HG02852 (cell line): ENCODE measurements at regions not wholly inside any gene's neighbourhood (a gene's known extent, or its start where the extent isn't known, plus 50 kb on each side); places are given as distances from the start of the nearest gene placed in this dataset.

Experiments
- ATAC-seq: cut with Tn5 transposase; IDR thresholded peaks from one replicate; pipeline ENCODE4 v1.9.1; 2021; ENCODE audit warnings: mild to moderate bottlenecking, moderate library complexity; ENCODE audit not compliant: unreplicated experiment

DNA sequence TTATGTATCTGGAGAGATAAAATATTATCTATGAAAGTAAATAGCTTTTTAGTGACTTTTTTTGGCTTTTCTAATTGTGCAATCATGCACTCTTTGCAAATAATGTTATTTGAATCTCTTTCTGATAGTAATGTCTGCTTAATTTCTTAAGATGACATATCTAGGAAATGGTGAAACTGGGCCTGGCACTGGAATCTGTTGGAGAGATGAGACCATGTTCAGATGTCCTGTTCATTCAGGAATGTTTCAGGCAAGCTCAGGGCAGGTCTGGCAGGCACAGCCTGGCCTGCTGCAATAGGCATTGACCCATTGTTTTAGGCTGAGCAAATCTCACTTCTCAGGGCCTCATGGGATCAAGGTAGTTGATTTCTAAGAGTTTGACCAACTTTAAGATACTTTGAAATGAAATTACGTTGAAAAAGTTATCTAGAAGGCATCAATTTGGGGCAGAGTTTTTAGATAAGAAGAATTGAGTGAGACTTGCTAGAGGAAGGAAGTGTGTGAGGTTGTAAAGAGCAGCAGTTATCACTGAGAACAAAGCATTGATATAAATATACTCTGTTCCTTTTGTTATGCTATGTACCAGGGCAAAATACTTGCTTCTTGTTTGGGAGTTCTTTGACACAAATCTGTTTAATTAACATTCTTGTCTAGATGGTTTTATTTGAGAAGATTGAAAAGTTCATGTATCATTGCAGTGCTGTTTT lies 133.0 kb upstream of the LEF1 start:
- no peak for ATAC-seq

DNA sequence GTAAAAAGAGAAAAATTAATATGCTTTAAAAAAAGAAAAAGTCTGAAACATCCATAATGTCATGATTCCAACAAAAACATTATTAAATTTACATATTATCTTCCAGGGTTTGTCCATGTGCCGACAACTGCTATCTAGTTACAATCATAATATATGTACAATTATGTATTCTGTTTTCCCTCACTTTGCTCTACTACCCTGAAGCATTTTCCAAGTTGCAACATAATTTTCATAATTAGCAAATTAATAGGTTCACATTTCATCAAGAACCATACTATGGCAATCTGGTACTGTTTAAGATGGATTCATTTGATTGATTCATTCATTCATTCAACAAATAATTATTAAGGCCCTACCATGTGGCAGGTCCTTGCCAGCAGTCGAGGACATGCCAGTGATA lies 128.9 kb upstream of the LEF1 start:
- ATAC-seq, result no peak

DNA sequence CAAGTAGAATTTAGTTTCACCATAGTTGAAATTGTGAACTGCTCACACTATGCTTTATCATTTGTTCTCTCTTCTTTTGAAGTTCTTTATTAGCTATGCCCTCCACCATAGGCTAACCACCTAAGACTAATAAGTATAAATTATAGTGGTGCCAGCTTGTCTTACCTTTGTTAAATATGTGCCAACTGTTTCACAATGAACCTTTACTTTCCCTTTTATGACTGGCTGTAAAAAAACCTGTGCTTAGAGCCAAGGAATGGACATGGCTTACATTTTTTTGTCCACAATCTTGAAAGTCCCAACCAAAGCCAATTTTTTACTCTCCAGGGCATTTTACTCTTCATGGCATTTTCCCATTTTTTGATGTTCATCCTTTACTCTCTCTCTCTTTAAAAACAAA lies 123.5 kb upstream of the LEF1 start:
- no peak for ATAC-seq

DNA sequence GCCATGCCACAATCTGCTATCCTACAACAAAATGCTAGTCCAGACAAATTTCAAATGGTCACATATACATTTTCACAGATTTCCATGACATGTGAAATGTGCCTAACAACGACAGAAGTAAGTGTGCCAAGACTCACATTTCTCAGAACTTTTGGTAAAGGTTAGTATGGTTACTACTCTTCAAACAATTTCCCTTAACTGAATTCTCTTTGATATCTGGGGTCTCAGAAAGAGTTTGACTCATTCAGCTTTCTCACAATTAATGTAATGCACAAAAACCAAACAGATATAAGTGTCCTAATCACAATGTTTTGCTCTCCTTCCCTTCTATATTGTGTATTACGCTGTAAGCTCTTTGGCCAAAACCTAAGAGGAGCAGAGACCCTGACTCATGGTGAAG lies 122.4 kb upstream of the LEF1 start:
- ATAC-seq, result no peak

DNA sequence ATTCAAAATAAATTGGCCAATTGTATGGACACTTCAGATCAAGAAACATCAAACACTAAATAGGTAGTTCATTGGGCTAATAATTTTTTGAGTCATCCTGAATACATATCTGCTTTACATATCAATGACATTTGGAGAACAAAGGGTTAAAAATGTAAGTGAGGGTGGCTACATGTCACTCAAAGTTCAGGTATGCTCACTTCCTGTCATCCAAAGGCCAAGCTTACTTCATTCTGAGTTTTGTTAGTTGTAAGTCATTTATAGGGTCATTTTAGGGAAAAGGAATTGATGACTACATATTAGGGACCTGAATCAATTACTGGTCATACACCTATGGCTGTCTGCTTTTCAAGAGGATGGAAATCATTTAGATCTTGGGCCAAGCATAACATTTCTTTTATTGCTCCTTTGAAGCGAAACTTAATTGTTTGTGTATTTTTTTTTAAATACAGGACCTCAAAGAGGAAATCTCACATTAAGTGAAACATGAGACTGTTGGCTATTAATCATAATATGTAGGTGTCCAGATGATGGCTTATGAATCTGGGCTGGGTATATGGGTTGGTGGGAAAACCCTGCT lies 119.2 kb upstream of the LEF1 start:
- no peak for ATAC-seq

DNA sequence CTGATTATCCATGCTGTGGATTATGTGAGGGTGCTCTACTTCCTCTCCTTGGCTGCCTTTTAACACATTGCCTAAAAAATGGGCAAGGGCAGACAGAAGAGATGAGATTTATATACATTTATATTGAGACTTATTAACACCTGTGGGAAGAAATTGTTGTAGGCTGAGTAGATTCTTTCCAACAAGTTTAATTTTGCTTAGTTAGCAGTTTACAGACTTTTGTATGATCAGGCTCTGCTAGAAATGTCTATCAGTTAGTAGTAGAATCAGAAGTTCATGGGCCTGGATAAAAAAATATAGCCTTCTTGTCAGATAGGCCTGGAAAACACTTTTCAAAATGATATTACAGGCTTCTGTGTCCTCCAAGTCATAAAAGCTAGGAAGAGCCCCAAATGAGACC lies 111.3 kb upstream of the LEF1 start:
- no peak for ATAC-seq

DNA sequence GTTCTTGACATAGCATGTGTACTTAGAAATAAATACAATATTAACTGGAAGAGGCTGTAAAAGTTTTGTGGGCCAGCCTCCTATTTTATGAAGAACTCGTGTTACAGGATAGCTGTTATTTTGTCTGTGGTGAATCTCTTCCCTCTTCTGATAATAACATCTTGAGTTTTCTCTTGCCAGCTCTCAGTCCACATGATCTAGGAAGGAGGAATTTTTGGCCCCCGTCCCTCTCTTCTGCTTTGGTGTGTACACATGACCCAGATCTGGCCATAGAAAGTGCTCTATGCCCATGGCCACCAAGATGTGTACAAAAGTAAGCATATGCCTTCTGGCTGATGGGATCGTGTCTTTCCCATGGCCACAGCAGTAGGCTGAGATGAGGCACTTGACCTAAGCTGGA lies 108.0 kb upstream of the LEF1 start:
- ATAC-seq, result no peak

DNA sequence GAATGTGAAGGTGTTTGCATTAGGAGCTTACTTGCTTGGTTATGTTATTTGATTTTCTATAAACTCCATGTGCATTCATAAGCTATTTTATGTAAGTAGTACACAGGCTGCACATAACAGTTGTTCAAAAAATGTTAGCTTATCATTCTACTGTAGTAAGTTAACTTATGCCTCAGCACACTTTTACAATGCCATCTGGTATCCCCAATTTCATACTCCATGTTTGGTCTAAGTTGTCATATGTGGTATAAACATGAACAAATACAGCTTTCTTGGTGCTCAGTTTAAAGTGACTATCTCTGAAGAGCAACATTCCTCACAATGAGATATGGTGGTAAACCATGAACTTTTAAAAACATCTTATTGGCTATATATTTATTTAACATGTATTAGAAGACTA lies 104.3 kb upstream of the LEF1 start:
- ATAC-seq, result no peak

DNA sequence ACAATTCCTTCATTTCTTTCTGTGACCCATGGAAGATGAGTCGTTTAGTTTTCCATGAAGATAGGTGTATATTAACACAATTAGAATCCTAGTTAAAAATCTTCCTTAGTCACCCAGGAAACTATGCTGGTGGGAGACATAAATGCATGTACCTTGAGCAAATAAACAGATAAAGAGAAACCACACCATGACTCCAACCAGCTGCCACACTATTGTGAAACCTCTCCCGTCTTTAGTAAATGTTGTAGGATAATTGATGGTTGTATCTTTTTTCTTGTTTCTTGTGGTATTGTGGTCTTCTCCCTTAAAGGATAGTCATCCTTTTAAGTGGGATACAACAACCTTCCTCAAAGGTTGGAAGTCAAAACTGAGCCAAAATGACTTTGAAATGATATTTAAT lies 103.8 kb upstream of the LEF1 start:
- ATAC-seq, result no peak

DNA sequence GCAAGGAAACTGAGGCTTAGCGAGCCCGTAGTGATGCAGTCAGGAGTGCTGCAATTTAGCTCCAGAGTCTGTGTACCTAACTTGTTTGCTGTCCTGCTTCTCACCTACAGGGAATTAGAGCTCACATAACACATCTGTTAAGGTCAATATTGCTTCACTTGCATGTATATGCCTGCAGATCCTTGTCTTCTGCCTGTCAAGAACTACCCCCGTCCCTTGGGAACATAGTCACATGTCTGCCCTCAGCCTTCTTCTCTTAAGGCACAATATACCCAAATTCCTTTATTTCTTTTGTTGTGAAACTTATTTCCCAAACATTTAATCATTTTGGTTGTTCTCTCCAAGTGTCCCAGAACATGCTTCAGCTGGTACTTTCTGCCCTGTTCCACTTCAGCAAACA lies 103.3 kb upstream of the LEF1 start:
- ATAC-seq, result no peak

DNA sequence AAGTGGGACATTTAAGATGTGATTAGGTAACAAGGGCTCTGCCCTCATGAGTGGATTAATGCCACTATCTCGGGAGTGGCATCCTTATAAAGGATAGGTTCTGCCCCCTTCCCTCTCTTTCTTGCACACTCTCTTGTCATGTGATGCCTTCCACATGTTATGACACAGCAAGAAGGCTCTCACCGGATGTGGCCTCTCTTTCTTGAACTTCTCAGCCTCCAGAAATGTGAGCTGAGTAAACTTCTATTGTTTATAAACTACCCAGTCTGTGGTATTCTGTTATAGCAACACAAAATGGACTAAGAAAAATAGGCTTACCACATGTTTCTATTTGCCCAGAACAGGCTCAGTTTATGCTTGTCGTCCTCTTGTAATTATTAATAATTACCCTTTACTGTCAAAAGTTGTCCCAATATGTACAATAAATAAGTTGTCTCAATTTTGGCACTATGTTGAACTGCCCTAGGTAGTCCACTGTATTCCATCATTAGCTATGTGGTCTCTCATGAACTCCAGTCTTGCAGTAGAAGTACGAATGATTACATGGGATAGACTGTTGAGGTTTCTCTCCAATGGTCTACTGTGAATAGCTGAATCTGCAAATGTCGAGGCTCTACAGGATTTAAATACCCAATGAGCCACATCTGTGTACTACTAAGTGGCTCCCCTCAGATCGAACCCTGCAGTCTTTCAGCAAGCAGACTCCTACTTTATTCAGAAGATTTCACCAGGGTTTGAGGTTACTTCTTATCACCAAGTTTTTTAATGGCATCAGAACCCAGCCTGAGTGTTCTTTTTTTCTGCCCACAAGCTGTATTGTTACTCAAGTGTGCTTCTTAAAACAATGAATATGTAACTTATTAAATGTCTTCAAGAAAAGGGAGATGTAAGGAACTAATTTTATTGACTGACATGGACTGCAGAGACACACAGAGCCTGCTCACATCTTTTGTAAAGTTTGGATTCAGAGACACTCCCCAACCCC lies 102.0 kb upstream of the LEF1 start:
- ATAC-seq, result no peak

DNA sequence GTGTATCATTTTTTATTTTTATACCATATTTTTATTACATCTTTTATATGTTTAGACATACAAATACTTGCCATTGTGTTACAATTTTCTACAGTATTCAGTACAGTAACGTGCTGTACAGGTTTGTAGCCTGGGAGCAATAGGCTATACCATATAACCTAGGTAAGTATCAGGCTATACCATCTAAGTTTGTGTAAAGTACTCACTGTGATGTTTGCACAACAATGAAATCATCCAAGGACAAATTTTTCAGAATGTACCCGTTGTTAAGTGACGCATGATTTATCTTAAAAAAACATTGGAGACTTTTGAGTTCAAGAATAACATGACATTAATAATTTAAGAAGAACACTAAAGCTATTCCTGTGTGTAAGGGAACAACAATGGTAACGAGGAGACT lies 96.0 kb upstream of the LEF1 start:
- no peak for ATAC-seq

DNA sequence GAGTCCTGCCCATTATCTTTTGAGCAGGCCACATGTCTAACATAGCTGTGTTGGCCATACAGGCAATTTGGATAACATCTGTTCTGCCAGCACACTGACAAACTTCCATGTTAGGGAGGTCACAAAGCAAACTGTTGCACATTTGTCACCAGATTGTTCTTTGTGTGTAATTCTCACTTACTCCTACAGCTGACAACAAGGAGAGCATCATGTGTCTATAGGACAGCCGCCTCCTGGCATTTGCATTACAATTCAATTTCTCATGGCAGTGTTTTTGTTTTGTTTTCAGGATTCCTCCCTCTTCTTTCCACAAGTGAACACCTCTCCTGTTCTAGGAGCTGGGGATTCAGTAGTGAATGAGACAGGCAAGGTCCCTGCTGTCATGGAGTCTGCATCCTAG lies 94.3 kb upstream of the LEF1 start:
- no peak for ATAC-seq

DNA sequence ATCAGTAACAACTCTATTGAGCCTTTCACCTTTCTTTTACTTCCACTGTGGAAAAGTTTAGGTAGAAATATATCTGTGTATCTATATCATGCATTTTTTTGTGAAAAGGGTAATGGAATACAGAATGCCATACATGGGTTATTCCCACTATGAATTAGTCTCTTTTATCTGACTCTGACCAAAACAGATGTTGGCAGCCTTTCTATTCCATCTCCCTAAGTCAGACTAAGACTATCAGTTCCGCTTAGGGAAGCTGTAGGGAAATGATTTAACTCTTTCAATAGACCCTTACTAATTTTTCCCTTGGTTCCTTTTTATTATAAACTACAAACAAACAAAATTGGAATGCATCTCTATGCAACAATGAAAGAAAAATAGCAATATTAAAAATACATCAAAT lies 92.3 kb upstream of the LEF1 start:
- ATAC-seq, result no peak

DNA sequence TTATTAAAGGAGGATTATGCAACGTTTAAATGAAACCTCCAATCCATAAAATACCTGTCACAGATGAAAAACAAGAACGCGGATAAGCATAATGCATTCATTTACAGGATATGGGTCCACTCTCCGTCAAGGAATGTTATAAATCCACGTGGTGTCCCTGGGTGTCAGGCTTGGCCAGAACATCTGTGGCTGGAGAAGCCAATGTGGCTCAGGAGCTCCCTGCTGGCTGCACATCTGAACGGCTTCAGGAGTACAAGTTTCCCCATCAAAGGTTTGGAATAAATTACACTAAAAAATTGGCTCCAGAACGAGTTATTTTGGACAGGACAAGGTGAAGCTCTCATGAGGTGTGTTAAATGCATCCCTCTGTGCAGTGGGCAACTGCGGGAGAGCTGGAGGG lies 87.8 kb upstream of the LEF1 start:
- no peak for ATAC-seq

DNA sequence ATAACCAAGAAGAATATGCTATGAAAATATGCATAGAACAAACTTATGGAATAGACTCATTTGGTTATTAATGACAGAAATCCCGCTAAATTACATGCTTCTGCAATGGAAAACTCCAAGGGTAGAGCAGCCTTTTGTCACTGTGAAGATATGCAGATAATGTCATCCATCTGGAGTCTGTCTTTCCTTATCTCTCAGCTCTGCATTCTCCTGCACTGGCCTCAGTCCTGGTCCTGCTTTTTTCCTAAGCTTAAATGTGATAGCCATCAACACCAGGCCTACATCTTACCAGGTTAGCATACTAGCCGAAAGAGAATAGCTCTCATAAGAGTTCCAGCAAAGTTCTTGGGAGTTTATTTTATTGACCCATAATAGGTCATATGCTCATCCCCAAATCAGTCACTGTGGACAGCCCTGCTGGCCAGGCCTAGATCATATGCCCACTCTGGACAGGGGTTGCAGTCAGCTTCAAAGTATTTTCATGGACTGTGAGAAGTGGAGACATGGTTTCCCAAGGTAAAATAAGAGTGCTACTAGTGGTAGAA lies 86.5 kb upstream of the LEF1 start:
- ATAC-seq, result no peak

DNA sequence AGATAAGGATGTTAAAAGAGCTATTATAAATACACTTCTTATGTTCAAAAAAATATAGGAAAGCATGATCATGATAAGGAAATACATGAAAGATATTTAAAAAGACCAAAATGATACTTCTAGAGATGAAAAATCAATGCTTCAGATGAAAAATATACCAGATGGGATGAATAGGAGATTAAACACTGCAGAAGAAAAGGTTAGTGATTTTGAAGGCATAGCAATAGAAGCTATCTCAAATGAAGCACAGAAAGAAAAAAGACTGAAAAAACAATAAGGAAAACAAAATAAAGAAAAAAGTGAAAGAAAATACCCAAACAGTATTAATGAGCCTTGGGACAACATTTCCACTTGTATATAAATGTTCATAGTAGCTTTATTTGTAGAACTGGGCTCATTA lies 80.7 kb upstream of the LEF1 start:
- ATAC-seq, result no peak

DNA sequence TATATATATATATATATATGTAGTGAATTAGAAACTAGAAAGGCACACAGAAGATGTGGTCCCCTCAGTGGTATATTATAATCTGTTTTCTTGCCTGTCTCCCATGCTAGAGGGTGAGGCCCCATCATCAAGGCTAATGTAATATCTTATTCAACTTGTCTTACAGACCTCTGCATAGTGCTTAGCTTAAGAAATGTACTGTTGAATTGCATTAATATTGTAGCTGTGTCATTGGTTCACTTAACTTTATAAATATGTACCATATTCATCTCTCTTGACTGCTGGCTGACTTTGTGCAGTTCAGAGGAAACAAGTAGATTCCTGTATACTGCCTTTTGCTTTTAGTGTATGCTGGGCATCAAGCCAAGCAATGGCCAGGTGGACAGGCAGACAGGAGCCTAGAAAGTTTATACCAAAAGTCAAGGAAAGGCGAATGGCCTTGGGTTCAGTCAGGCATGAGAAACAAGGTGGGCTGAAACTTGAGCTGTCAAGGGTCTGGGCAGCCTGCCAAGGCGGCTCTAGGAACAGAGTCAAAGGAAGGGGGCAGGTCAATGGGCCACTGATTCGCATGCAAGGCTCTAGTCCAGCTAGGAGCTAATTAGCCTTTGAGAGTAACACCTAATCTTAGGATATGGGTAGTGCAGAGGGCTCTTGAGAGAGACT lies 78.8 kb upstream of the LEF1 start:
- ATAC-seq, result no peak

DNA sequence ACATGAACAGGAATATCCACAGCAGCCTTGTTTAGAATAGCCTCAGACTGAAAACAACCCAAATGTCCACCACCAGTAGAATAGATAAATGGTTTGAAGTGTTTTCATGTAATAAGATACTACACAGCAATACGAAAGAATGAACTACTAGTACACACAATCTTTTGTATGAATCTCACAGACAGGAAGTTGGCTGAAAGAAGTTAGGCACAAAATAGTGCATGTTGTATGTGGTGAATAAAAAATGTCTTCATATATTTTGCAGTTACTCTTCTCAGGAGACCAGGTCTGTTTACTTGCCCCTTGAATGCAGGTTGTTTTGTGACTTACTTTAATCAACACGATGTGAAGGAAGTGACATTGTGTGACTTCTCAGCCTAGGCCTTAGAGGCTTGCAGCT lies 75.9 kb upstream of the LEF1 start:
- no peak for ATAC-seq

DNA sequence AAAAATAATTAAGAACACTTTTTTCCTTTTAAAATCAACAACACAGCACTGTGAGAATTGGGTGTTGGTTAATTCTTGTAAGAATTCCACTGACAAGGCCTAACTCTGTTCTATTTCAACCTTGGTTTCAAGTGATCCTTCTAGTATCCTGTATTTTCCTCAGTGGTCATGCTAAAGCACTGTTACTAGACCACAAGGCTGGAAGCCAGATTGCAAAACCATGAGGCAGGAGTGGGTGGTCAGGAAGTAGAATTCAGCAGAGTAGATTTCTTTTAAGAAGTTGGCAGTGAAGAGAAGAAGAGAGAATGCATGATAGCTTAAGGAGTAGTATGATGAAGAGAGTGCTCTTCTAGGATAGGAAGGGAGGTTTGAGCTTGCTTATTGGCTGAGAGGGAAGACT lies 71.6 kb upstream of the LEF1 start:
- ATAC-seq, result no peak

DNA sequence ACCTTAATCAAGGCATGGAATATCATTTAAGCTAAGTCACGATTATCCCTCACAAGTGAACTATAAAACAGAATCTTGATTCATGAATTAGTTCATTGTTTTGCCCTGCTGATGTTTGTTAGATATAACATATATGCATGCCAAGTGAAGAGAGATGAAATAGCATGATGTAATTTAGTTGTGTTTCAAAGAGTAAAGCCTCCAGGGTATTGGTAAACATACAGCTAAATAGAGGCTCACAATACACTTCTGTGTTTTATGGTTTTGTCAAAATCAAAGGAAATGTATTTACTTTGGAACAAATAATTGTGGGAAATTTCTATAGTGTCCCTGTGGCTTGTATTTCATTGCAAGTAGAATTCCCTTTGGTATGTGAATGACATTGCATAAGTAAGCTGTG lies 69.0 kb upstream of the LEF1 start:
- ATAC-seq, result no peak
